ENCODE measurements at regions not wholly inside any gene's neighbourhood (a gene's known extent, or its start where the extent isn't known, plus 50 kb on each side); places are given as distances from the start of the nearest gene placed in this dataset.
"Not testable (repeated sequence)": the region's sequence is repeated elsewhere in the genome, so short reads cannot be mapped to it uniquely, and the experiment has no call there.

- no peak for FAIRE-seq
Measured at GRCh38 chr4:36609661-36610060, 328.2 kb downstream of the DTHD1 start.

GRCh38 chr4:36610628-36611027 is 329.2 kb downstream of the DTHD1 start:
- no peak for FAIRE-seq

GRCh38 chr4:36613142-36613541 is 331.7 kb downstream of the DTHD1 start:
- FAIRE-seq = not testable (repeated sequence)

- FAIRE-seq = no peak
Measured at GRCh38 chr4:36614011-36614410, 332.6 kb downstream of the DTHD1 start.

GRCh38 chr4:36618102-36618501 is 336.7 kb downstream of the DTHD1 start:
- FAIRE-seq = no peak

- FAIRE-seq = no peak
Measured at GRCh38 chr4:36624030-36624429, 342.6 kb downstream of the DTHD1 start.

GRCh38 chr4:36638273-36638811 is 356.9 kb downstream of the DTHD1 start:
- no peak for FAIRE-seq

- no peak for FAIRE-seq
Measured at GRCh38 chr4:36640876-36641275, 359.5 kb downstream of the DTHD1 start.

GRCh38 chr4:36651253-36651652 is 369.8 kb downstream of the DTHD1 start:
- no peak for FAIRE-seq

GRCh38 chr4:36652857-36653256 is 371.4 kb downstream of the DTHD1 start:
- FAIRE-seq = no peak

- no peak for FAIRE-seq
Measured at GRCh38 chr4:36665985-36666527, 384.6 kb downstream of the DTHD1 start.

GRCh38 chr4:36675436-36675835 is 394.0 kb downstream of the DTHD1 start:
- no peak for FAIRE-seq

GRCh38 chr4:36676139-36677050 is 395.0 kb downstream of the DTHD1 start:
- FAIRE-seq = no peak

GRCh38 chr4:36677112-36677511 is 395.7 kb downstream of the DTHD1 start:
- no peak for FAIRE-seq

GRCh38 chr4:36677874-36678273 is 396.5 kb downstream of the DTHD1 start:
- no peak for FAIRE-seq

- FAIRE-seq = no peak
Measured at GRCh38 chr4:36687681-36688080, 406.3 kb downstream of the DTHD1 start.

- FAIRE-seq = no peak
Measured at GRCh38 chr4:36692586-36692985, 411.2 kb downstream of the DTHD1 start.

GRCh38 chr4:36702245-36702644 is 420.8 kb downstream of the DTHD1 start:
- FAIRE-seq = no peak

GRCh38 chr4:36704289-36704688 is 422.9 kb downstream of the DTHD1 start:
- FAIRE-seq = no peak

GRCh38 chr4:36709991-36710390 is 428.6 kb downstream of the DTHD1 start:
- no peak for FAIRE-seq

- FAIRE-seq = no peak
Measured at GRCh38 chr4:36712013-36712412, 430.6 kb downstream of the DTHD1 start.

- FAIRE-seq = no peak
Measured at GRCh38 chr4:36716874-36717273, 435.5 kb downstream of the DTHD1 start.

GRCh38 chr4:36719425-36719824 is 438.0 kb downstream of the DTHD1 start:
- no peak for FAIRE-seq

- no peak for FAIRE-seq
Measured at GRCh38 chr4:36722986-36723385, 441.6 kb downstream of the DTHD1 start.
